ENCODE measurements at regions not wholly inside any gene's neighbourhood (a gene's known extent, or its start where the extent isn't known, plus 50 kb on each side); places are given as distances from the start of the nearest gene placed in this dataset.

DNA sequence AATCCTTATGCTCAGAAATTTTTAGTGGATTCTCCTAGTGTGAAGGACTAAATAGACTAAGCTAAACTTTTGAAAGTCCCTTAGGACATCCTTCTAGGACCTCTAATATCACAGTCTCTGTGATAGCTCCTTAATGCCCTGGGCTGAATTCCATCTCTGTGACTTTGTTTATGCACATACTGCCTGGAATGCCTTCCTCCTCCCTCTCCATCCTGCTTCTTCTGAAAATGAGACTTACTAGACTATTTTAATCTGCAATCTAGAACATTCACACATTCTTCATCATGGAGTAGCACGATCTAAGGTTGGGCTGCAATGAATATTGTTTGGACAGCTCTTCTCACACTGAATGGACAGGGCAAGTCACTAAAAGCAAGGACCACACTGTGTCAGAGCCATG is 65.0 kb upstream of the MSX1 start:
- no peaks in the 10 kb centered on the region for H3K36me3 ChIP-seq (ENCODE audit: control insufficient read depth, insufficient read depth, low read length)
- no peak overlapping the region for H3K4me3 ChIP-seq (replicated peaks; ENCODE audit: low read depth, low read length)
- no peaks in the 10 kb centered on the region; the same call in 1 of the 2 replicates for H3K27me3 ChIP-seq (replicated peaks; ENCODE audit: control insufficient read depth, insufficient read depth, low read length)
- no peak for DNase-seq (ENCODE audit: extremely low read depth, insufficient read length)
- TF ChIP-seq, protein P1, sequence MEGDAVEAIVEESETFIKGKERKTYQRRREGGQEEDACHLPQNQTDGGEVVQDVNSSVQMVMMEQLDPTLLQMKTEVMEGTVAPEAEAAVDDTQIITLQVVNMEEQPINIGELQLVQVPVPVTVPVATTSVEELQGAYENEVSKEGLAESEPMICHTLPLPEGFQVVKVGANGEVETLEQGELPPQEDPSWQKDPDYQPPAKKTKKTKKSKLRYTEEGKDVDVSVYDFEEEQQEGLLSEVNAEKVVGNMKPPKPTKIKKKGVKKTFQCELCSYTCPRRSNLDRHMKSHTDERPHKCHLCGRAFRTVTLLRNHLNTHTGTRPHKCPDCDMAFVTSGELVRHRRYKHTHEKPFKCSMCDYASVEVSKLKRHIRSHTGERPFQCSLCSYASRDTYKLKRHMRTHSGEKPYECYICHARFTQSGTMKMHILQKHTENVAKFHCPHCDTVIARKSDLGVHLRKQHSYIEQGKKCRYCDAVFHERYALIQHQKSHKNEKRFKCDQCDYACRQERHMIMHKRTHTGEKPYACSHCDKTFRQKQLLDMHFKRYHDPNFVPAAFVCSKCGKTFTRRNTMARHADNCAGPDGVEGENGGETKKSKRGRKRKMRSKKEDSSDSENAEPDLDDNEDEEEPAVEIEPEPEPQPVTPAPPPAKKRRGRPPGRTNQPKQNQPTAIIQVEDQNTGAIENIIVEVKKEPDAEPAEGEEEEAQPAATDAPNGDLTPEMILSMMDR (IDR thresholded peaks at IDR 0.05; ENCODE audit: insufficient read depth, low read length, poor library complexity, severe bottlenecking): no peak

DNA sequence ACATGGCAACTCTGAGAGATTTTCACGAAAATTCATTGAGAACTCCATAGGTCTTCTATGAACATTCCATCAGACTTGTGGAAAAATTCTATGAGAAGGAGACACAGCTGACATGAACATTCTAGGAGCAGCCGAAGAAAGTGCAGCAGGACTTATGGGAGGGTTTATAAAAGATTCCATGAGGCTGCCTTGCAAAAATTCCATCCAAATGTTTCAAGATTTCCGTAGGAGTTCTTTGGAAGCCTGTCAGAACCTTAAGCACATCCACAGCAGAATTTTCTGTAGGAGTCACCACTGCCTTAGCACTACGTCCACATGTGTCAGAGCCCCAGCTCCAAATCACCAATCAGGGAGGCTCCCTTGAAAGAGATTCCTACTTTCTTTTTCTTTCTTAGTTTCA is 67.0 kb upstream of the MSX1 start:
- no peak for DNase-seq (ENCODE audit: extremely low read depth, insufficient read length)
- Histone ChIP-seq H3K36me3 (ENCODE audit: control insufficient read depth, insufficient read depth, low read length) (no peaks in the 10 kb centered on the region), H3K27me3 (replicated peaks; ENCODE audit: control insufficient read depth, insufficient read depth, low read length) (no peaks in the 10 kb centered on the region; the same call in 1 of the 2 replicates), H3K4me3 (replicated peaks; ENCODE audit: low read depth, low read length) (no peak overlapping the region)
- TF ChIP-seq, protein P1 (IDR thresholded peaks at IDR 0.05; ENCODE audit: insufficient read depth, low read length, poor library complexity, severe bottlenecking): no peak

DNA sequence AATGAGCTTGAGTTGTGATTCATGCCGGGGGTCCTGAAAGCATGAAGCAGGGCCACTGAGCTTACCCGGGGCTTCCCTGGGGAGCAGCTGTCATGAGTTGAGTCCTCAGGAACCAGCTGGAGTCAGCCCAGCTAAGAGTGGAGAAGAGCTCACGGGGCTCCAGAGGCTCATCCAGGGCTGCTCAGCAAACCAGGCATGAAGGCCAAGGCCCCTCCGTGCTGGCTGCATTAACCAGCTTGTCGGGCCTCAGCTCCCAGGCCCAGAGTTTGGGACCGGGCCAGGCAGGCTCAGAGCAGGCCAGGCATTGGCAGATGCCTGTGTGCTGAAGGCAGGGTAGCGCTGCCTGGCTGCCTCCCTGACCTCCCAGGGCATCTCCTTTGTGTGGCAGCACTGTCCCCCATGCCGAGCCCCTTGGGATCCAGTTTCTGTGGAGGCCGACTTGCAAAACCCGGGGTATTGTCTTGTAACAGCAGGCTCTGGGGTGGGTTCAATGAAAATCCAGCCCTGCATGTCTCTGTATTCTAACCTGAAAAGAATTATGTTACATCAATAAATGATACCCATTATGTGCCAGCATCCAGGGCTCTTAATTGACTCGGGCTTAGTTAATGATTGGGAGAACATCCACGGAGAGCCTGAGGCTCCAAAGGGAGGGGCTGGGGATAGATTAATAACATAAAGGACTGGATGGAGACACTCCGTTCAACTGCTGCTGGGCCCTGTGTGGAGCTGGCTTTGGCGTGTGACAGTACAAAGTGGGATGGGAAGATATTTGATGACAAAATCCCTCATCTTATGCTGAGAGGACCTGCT is 68.0 kb upstream of the MSX1 start:
- TF ChIP-seq, protein P1 (IDR thresholded peaks at IDR 0.05; ENCODE audit: insufficient read depth, low read length, poor library complexity, severe bottlenecking): no peak
- DNase-seq (ENCODE audit: extremely low read depth, insufficient read length): no peak
- H3K27me3 ChIP-seq (replicated peaks; ENCODE audit: control insufficient read depth, insufficient read depth, low read length): no peaks in the 10 kb centered on the region; the same call in 1 of the 2 replicates
- H3K36me3 ChIP-seq (ENCODE audit: control insufficient read depth, insufficient read depth, low read length): no peaks in the 10 kb centered on the region
- H3K4me3 ChIP-seq (replicated peaks; ENCODE audit: low read depth, low read length): no peak overlapping the region

DNA sequence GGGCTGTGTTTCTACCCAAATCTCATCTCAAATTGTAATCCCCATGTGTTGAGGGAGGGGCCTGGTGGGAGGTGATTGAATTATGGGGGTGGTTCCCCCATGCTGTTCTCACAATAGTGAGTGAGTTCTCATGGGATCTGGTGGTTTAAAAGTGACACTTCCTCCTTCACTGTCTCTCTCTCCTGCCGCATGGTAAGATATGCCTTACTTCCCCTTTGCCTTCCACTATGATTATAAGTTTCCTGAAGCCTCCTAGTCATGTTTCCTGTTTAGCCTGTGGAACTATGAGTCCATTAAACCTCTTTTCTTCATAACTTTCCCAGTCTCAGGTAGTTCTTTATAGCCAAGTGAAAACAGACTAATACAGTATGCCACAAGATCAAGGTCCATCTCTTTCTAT is 70.0 kb upstream of the MSX1 start:
- no peaks in the 10 kb centered on the region for H3K27me3 ChIP-seq (replicated peaks; ENCODE audit: control insufficient read depth, insufficient read depth, low read length)
- TF ChIP-seq, protein P1 (IDR thresholded peaks at IDR 0.05; ENCODE audit: insufficient read depth, low read length, poor library complexity, severe bottlenecking): no peak
- H3K36me3 ChIP-seq (ENCODE audit: control insufficient read depth, insufficient read depth, low read length): no peaks in the 10 kb centered on the region
- no peak for DNase-seq (ENCODE audit: extremely low read depth, insufficient read length)
- no peak overlapping the region for H3K4me3 ChIP-seq (replicated peaks; ENCODE audit: low read depth, low read length)

DNA sequence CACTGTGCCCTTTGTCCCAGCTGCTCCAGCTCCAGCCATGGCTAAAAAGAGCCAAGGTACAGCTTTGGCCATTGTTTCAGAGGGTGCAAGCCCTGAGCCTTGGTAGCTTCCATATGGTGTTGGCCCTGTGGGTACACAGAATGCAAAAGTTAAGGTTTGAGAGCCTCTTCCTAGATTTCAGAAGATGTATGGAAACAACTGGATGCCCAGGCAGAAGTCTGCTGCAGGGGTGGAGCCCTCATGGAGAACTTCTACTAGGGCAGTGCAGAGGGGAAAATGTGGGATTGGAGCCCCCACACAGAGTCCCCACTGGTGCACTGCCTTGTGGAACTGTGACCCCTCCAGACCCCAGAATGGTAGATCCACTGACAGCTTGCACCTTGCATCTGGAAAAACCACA is 70.9 kb upstream of the MSX1 start:
- TF ChIP-seq, protein P1 (IDR thresholded peaks at IDR 0.05; ENCODE audit: insufficient read depth, low read length, poor library complexity, severe bottlenecking): no peak
- DNase-seq (ENCODE audit: extremely low read depth, insufficient read length): no peak
- Histone ChIP-seq H3K4me3 (replicated peaks; ENCODE audit: low read depth, low read length) (no peak overlapping the region), H3K27me3 (replicated peaks; ENCODE audit: control insufficient read depth, insufficient read depth, low read length) (no peaks in the 10 kb centered on the region), H3K36me3 (ENCODE audit: control insufficient read depth, insufficient read depth, low read length) (no peaks in the 10 kb centered on the region)

All from GM06990 (cell line).